ENCODE measurements at regions not wholly inside any gene's neighbourhood (a gene's known extent, or its start where the extent isn't known, plus 50 kb on each side); places are given as distances from the start of the nearest gene placed in this dataset.

GRCh38 chr3:102125994-102126368 lies 276.7 kb downstream of the NFKBIZ start:
- no peak for ATAC-seq
- DNase-seq = no peak
- intact Hi-C loops (cut with DNase I) = no loop called here

- intact Hi-C loops (cut with DNase I) = no loop called here
- ATAC-seq (peak in 1 of 2 donors; percentile 90), DNase-seq (peak; percentile 26)
Observed at GRCh38 chr3:102129760-102130608, 280.7 kb downstream of the NFKBIZ start.

- peak; percentile 74 to 95 for ATAC-seq
- DNase-seq = no peak
- intact Hi-C loops (cut with DNase I) = no loop called here
Observed at GRCh38 chr3:102132370-102132769, 283.1 kb downstream of the NFKBIZ start.

GRCh38 chr3:102133376-102133775 lies 284.1 kb downstream of the NFKBIZ start:
- intact Hi-C loops (cut with DNase I) = no loop called here
- ATAC-seq (no peak), DNase-seq (no peak)

- no peak for ATAC-seq
- no peak for DNase-seq
- intact Hi-C loops (cut with DNase I) = no loop called here
Observed at GRCh38 chr3:102135316-102135715, 286.0 kb downstream of the NFKBIZ start.

GRCh38 chr3:102136183-102136582 lies 286.9 kb downstream of the NFKBIZ start:
- DNase-seq = no peak
- intact Hi-C loops (cut with DNase I) = no loop called here
- no peak for ATAC-seq

- ATAC-seq (no peak), DNase-seq (no peak)
- intact Hi-C loops (cut with DNase I) = no loop called here
Observed at GRCh38 chr3:102140116-102140515, 290.8 kb downstream of the NFKBIZ start.

GRCh38 chr3:102141096-102141927 lies 292.0 kb downstream of the NFKBIZ start:
- no peak for DNase-seq
- ATAC-seq = peak in 1 of 2 donors; percentile 85
- intact Hi-C loops (cut with DNase I) = no loop called here

GRCh38 chr3:102141928-102142239 lies 292.6 kb downstream of the NFKBIZ start:
- intact Hi-C loops (cut with DNase I) = no loop called here
- peak in 1 of 2 donors; percentile 32 for ATAC-seq
- DNase-seq = no peak

GRCh38 chr3:102142379-102143060 lies 292.3 kb upstream of the ZPLD1 start:
- ATAC-seq (peak in 1 of 2 donors; percentile 55), DNase-seq (no peak)
- intact Hi-C loops (cut with DNase I) = no loop called here

- DNase-seq (no peak), ATAC-seq (no peak)
- intact Hi-C loops (cut with DNase I) = no loop called here
Observed at GRCh38 chr3:102143536-102143935, 291.3 kb upstream of the ZPLD1 start.

GRCh38 chr3:102144063-102144462 lies 290.8 kb upstream of the ZPLD1 start:
- ATAC-seq (peak in 1 of 2 donors; percentile 64), DNase-seq (no peak)
- intact Hi-C loops (cut with DNase I) = no loop called here

- intact Hi-C loops (cut with DNase I) = no loop called here
- DNase-seq = no peak
- no peak for ATAC-seq
Observed at GRCh38 chr3:102148598-102149337, 286.0 kb upstream of the ZPLD1 start.

GRCh38 chr3:102151935-102152334 lies 282.9 kb upstream of the ZPLD1 start:
- intact Hi-C loops (cut with DNase I) = no loop called here
- DNase-seq (no peak), ATAC-seq (no peak)

GRCh38 chr3:102156426-102156825 lies 278.4 kb upstream of the ZPLD1 start:
- intact Hi-C loops (cut with DNase I) = no loop called here
- DNase-seq (no peak), ATAC-seq (peak in 1 of 2 donors; percentile 94)

GRCh38 chr3:102158080-102158740 lies 276.6 kb upstream of the ZPLD1 start:
- no peak for DNase-seq
- ATAC-seq = no peak
- intact Hi-C loops (cut with DNase I) = no loop called here

- ATAC-seq (no peak), DNase-seq (no peak)
- intact Hi-C loops (cut with DNase I) = no loop called here
Observed at GRCh38 chr3:102159810-102160451, 274.9 kb upstream of the ZPLD1 start.

- DNase-seq (no peak), ATAC-seq (peak in 1 of 2 donors; percentile 50)
- intact Hi-C loops (cut with DNase I) = no loop called here
Observed at GRCh38 chr3:102161384-102162006, 273.3 kb upstream of the ZPLD1 start.
